ENCODE measurements at regions not wholly inside any gene's neighbourhood (a gene's known extent, or its start where the extent isn't known, plus 50 kb on each side); places are given as distances from the start of the nearest gene placed in this dataset.

GRCh38 chr3:102180280-102180931 is 254.4 kb upstream of the ZPLD1 start:
- Histone ChIP-seq H3K27me3 (no peaks in the 10 kb centered on the region), H3K4me3 (no peak overlapping the region), H3K9me3 (no peaks in the 10 kb centered on the region), H3K36me3 (ENCODE audit: low read depth, missing control alignments) (no peaks in the 10 kb centered on the region), H3K27ac (peak overlapping the region in 1 of 2 donors; percentile 46), H3K4me1 (no peaks in the 10 kb centered on the region)
- no peak for TF ChIP-seq POLR2A (IDR thresholded peaks at IDR 0.05)
- TF ChIP-seq, protein P1, sequence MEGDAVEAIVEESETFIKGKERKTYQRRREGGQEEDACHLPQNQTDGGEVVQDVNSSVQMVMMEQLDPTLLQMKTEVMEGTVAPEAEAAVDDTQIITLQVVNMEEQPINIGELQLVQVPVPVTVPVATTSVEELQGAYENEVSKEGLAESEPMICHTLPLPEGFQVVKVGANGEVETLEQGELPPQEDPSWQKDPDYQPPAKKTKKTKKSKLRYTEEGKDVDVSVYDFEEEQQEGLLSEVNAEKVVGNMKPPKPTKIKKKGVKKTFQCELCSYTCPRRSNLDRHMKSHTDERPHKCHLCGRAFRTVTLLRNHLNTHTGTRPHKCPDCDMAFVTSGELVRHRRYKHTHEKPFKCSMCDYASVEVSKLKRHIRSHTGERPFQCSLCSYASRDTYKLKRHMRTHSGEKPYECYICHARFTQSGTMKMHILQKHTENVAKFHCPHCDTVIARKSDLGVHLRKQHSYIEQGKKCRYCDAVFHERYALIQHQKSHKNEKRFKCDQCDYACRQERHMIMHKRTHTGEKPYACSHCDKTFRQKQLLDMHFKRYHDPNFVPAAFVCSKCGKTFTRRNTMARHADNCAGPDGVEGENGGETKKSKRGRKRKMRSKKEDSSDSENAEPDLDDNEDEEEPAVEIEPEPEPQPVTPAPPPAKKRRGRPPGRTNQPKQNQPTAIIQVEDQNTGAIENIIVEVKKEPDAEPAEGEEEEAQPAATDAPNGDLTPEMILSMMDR (IDR thresholded peaks at IDR 0.05) = no peak
- WGBS, 2 donors = 38 to 41% methylated on average over 7 of the region's 7 CpGs
- intact Hi-C loops (cut with DNase I; ENCODE audit: low total_unique reads) = no loop called here
- no peak for DNase-seq

- 88 to 95% methylated on average over 4 of the region's 4 CpGs for WGBS, 2 donors
- Histone ChIP-seq H3K36me3 (ENCODE audit: low read depth, missing control alignments) (no peaks in the 10 kb centered on the region), H3K27ac (no peak overlapping the region), H3K27me3 (no peaks in the 10 kb centered on the region), H3K4me3 (no peak overlapping the region), H3K4me1 (no peaks in the 10 kb centered on the region), H3K9me3 (no peaks in the 10 kb centered on the region)
- TF ChIP-seq POLR2A (IDR thresholded peaks at IDR 0.05) = no peak
- TF ChIP-seq, protein P1 (IDR thresholded peaks at IDR 0.05) = no peak
- intact Hi-C loops (cut with DNase I; ENCODE audit: low total_unique reads) = no loop called here
- no peak for DNase-seq
Observed at GRCh38 chr3:102181175-102181920, 253.5 kb upstream of the ZPLD1 start.

GRCh38 chr3:102182162-102182561 is 252.7 kb upstream of the ZPLD1 start:
- TF ChIP-seq, protein P1 (IDR thresholded peaks at IDR 0.05) = no peak
- TF ChIP-seq POLR2A (IDR thresholded peaks at IDR 0.05) = no peak
- Histone ChIP-seq H3K36me3 (ENCODE audit: low read depth, missing control alignments) (no peaks in the 10 kb centered on the region), H3K27ac (no peak overlapping the region), H3K4me1 (no peaks in the 10 kb centered on the region), H3K27me3 (no peaks in the 10 kb centered on the region), H3K4me3 (no peak overlapping the region), H3K9me3 (no peaks in the 10 kb centered on the region)
- DNase-seq = no peak
- intact Hi-C loops (cut with DNase I; ENCODE audit: low total_unique reads) = no loop called here
- 71% methylated on average over 5 of the region's 5 CpGs for WGBS, 2 donors

DNA sequence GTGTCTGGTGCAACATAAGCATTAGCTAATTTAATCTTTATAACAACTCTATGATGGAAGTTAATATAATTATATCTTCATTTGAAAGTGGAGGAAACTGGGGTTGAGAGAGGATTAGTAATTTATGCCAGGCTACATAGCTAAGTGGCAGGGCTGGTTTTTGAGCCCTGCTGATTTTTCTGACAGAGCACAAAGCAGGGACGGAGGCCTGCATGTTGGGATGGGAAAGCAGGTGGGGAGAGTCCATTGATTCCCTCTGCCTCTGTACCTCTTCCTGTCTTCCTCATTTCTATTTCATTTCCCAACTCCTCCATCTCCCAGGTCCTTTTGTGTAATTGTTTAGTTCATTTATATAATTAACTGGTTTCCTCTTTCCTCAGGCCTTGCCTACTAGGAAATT is 251.6 kb upstream of the ZPLD1 start:
- intact Hi-C loops (cut with DNase I; ENCODE audit: low total_unique reads) = no loop called here
- Histone ChIP-seq H3K4me3 (no peak overlapping the region), H3K27me3 (no peaks in the 10 kb centered on the region), H3K9me3 (no peaks in the 10 kb centered on the region), H3K27ac (no peak overlapping the region), H3K4me1 (no peaks in the 10 kb centered on the region), H3K36me3 (ENCODE audit: low read depth, missing control alignments) (no peaks in the 10 kb centered on the region)
- TF ChIP-seq POLR2A (IDR thresholded peaks at IDR 0.05) = no peak
- DNase-seq = no peak
- WGBS, 2 donors = 88 to 93% methylated on average over 1 of the region's 1 CpG

DNA sequence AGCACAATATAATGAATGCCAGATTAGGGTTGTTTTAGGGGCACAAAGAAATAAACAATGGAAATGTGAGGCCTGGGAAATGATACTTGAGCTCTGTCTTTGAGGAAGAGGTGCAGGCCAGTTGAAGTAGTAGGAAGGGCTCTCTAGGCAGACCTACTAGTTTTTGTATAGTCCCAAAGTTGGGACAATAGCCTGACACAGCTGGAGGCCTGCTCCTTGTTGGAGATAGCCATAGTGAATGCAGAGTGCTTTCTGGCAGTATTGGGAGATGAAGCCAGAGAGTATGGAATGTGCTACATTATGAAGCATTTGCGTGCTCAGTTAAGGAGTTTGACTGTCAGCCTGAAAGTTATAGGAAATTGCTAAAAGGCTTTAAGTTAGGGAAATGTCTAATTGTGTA is 251.2 kb upstream of the ZPLD1 start:
- Histone ChIP-seq H3K36me3 (ENCODE audit: low read depth, missing control alignments) (no peaks in the 10 kb centered on the region), H3K27ac (no peak overlapping the region), H3K4me3 (no peak overlapping the region), H3K4me1 (no peaks in the 10 kb centered on the region), H3K27me3 (no peaks in the 10 kb centered on the region), H3K9me3 (no peaks in the 10 kb centered on the region)
- WGBS, 2 donors = 100% methylated on average over 1 of the region's 1 CpG
- DNase-seq = no peak
- intact Hi-C loops (cut with DNase I; ENCODE audit: low total_unique reads) = no loop called here
- no peak for TF ChIP-seq POLR2A (IDR thresholded peaks at IDR 0.05)
- TF ChIP-seq, protein P1 (IDR thresholded peaks at IDR 0.05) = no peak
